Suprapubic skin (tissue), 4 donors: ENCODE measurements at regions not wholly inside any gene's neighbourhood (a gene's known extent, or its start where the extent isn't known, plus 50 kb on each side); places are given as distances from the start of the nearest gene placed in this dataset.

ENCODE experiments used
- EP300 ChIP-seq: sonication (generic); formaldehyde crosslinking; IDR thresholded peaks from one replicate; pipeline ENCODE4 v1.6.1; 2017; ENCODE audit warnings: antibody characterized with exemption
- POLR2A ChIP-seq, 2 donors: fragments of 450-650 bp; IDR thresholded peaks; one replicate each; pipeline ENCODE4 v1.6.1; 2017; ENCODE audit warnings: antibody characterized with exemption in 2 of 2, mild to moderate bottlenecking in 2 of 2, moderate library complexity in 2 of 2
- POLR2AphosphoS5 ChIP-seq, 3 donors: sonication (generic); formaldehyde crosslinking; IDR thresholded peaks; one replicate each; pipeline ENCODE4 v1.6.1; 2017; ENCODE audit warnings: antibody characterized with exemption in 3 of 3
- TF ChIP-seq, protein P1 (sequence below), 2 donors: fragments of 200-600 bp in 1 of 2; fragments of 450-650 bp in 1 of 2; sonication (generic) in 1 of 2; IDR thresholded peaks; one replicate each; pipeline ENCODE4 v1.5.1; 2016 to 2019; ENCODE audit warnings: antibody characterized with exemption in 2 of 2, mild to moderate bottlenecking in 1 of 2, moderate library complexity in 1 of 2

DNA sequence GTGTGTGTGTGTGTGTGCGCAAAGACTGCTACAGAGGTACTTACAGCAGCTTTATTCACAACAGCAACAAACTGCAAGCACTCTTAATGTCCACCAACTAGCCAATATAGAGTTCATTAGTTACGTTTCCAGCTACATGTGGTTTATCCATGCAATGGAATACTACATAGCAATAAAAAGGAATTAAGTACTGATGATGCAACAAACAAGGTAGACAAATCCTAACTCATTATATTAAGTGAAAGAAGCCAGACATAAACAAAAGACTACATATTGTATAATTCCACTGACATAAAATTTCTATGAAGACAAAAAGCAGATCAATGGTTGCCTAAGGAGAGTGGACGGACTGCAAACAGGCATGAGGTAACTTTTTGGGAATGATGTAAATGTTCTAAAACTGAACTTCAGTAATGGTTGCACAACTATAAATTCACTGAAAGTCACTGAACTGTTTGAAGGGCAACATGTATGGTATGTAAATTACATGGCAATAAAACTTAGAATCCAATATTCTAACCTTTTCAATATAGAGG is 433.7 kb downstream of the SHQ1 start:
- TF ChIP-seq, protein P1, sequence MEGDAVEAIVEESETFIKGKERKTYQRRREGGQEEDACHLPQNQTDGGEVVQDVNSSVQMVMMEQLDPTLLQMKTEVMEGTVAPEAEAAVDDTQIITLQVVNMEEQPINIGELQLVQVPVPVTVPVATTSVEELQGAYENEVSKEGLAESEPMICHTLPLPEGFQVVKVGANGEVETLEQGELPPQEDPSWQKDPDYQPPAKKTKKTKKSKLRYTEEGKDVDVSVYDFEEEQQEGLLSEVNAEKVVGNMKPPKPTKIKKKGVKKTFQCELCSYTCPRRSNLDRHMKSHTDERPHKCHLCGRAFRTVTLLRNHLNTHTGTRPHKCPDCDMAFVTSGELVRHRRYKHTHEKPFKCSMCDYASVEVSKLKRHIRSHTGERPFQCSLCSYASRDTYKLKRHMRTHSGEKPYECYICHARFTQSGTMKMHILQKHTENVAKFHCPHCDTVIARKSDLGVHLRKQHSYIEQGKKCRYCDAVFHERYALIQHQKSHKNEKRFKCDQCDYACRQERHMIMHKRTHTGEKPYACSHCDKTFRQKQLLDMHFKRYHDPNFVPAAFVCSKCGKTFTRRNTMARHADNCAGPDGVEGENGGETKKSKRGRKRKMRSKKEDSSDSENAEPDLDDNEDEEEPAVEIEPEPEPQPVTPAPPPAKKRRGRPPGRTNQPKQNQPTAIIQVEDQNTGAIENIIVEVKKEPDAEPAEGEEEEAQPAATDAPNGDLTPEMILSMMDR (IDR thresholded peaks at IDR 0.05), result no peak
- TF ChIP-seq POLR2AphosphoS5 (IDR thresholded peaks at IDR 0.05) (no peak), POLR2A (IDR thresholded peaks at IDR 0.05) (no peak), EP300 (no peak)
